HCT116 (cell line): ENCODE measurements at regions not wholly inside any gene's neighbourhood (a gene's known extent, or its start where the extent isn't known, plus 50 kb on each side); places are given as distances from the start of the nearest gene placed in this dataset.
"Not testable (repeated sequence)": the region's sequence is repeated elsewhere in the genome, so short reads cannot be mapped to it uniquely, and the experiment has no call there.

Experiments used
- ATAC-seq: fragments of 200-7000 bp; cut with Tn5 transposase; 2 replicates; pipeline ENCODE4 v1.9.1; 2020; ENCODE audit warnings: mild to moderate bottlenecking, moderate library complexity
- BruUV-seq: library from RNA; stranded (reverse); fragments of 400-500 nt; replicated peaks from 2 replicates; lab custom pipeline; 2021; lab: Mats Ljungman, UMichigan
- CTCF ChIA-PET: fragments of 300-600 bp; sonication (Branson Sonifier 250); formaldehyde crosslinking; loops from one replicate; lab custom pipeline; 2021; ENCODE audit warnings: antibody characterized with exemption; lab: Charles Lee
- POLR2A ChIA-PET: fragments of 300-600, 350-600 bp; sonication (Branson Sonifier 250); formaldehyde crosslinking; loops from one replicate; lab custom pipeline; 2021; ENCODE audit warnings: antibody characterized with exemption; lab: Charles Lee
- RAD21 ChIA-PET, 2 experiments: fragments of 300-600 bp; sonication (Branson Sonifier 250); formaldehyde crosslinking; loops; one replicate each; lab custom pipeline; 2023; ENCODE audit warnings: low total read pairs in 2 of 2; ENCODE audit not compliant: uncharacterized antibody in 2 of 2, unreplicated experiment in 2 of 2, low non-redundant PET in 1 of 2; lab: Charles Lee
- DNase-seq: peaks from one replicate; pipeline ENCODE4 v3.0.0-alpha.2; 2010; ENCODE audit warnings: low read depth, low spot score
- H2AFZ ChIP-seq: fragments of 200-600 bp; shearing (Covaris generic), sonication (generic); 2 replicates; pipeline ENCODE4 v1.6.1; 2017; ENCODE audit warnings: low read depth, mixed run types, mixed read lengths, antibody characterized with exemption, low read length; ENCODE audit not compliant: poor library complexity, severe bottlenecking
- H3K27ac ChIP-seq: 2 replicates; pipeline ENCODE4 v1.5.1; 2012; ENCODE audit warnings: low read depth, low read length
- H3K27me3 ChIP-seq: fragments of 200-600 bp; sonication (generic); 2 replicates; pipeline ENCODE4 v1.6.1; 2016; ENCODE audit warnings: mixed run types, low read length, mixed read lengths; ENCODE audit not compliant: insufficient read depth
- H3K36me3 ChIP-seq, 2 experiments: fragments of 200-500 bp in 1 of 2; fragments of 200-600 bp in 1 of 2; sonication (Bioruptor generic) in 1 of 2; sonication (generic) in 1 of 2; 2 replicates each; pipeline versions ENCODE4 v1.5.1 to v1.6.1; 2014 to 2016; ENCODE audit warnings: low read length in 2 of 2, inconsistent platforms in 1 of 2, mixed read lengths in 1 of 2, mixed run types in 1 of 2; ENCODE audit not compliant: insufficient read depth in 2 of 2, control insufficient read depth in 1 of 2
- H3K4me1 ChIP-seq, 2 experiments: fragments of 200-600 bp in 1 of 2; sonication (generic) in 1 of 2; 2 replicates each; pipeline versions ENCODE4 v1.5.1 to v1.6.1; 2012 to 2017; ENCODE audit warnings: low read length in 2 of 2, inconsistent platforms in 1 of 2, mild to moderate bottlenecking in 1 of 2, mixed read lengths in 1 of 2, mixed run types in 1 of 2, moderate library complexity in 1 of 2; ENCODE audit not compliant: insufficient read depth in 2 of 2, control insufficient read depth in 1 of 2
- H3K4me2 ChIP-seq: fragments of 200-600 bp; sonication (generic); 2 replicates; pipeline ENCODE4 v1.6.1; 2017; ENCODE audit warnings: mixed run types, low read length, mixed read lengths
- H3K4me3 ChIP-seq, 2 experiments: fragments of 200-600 bp in 1 of 2; sonication (generic) in 1 of 2; replicated peaks in 1 of 2; 2 replicates each; pipeline ENCODE4 v1.5.1; 2011 to 2016; ENCODE audit warnings: low read length in 2 of 2, control low read depth in 1 of 2, low read depth in 1 of 2, mild to moderate bottlenecking in 1 of 2, mixed read lengths in 1 of 2, mixed run types in 1 of 2
- H3K79me2 ChIP-seq: fragments of 200-600 bp; sonication (generic); 2 replicates; pipeline ENCODE4 v1.6.1; 2017; ENCODE audit warnings: mild to moderate bottlenecking, mixed run types, low read length, moderate library complexity, mixed read lengths; ENCODE audit not compliant: insufficient read depth
- H3K9ac ChIP-seq: fragments of 200-600 bp; sonication (generic); 2 replicates; pipeline ENCODE4 v1.6.1; 2016; ENCODE audit warnings: low read length, mixed read lengths
- H3K9me2 ChIP-seq: fragments of 200-600 bp; sonication (generic), shearing (Covaris generic); 2 replicates; pipeline ENCODE4 v1.6.1; 2017; ENCODE audit warnings: mixed run types, mild to moderate bottlenecking, moderate library complexity; ENCODE audit not compliant: insufficient read depth
- H3K9me3 ChIP-seq, 2 experiments: fragments of 200-500 bp in 1 of 2; fragments of 200-600 bp in 1 of 2; sonication (Bioruptor generic) in 1 of 2; sonication (generic) in 1 of 2; 2 replicates each; pipeline ENCODE4 v1.6.1; 2014 to 2017; ENCODE audit warnings: low read length in 2 of 2, mixed read lengths in 2 of 2, inconsistent platforms in 1 of 2, low read depth in 1 of 2, mild to moderate bottlenecking in 1 of 2, mixed run types in 1 of 2, moderate library complexity in 1 of 2; ENCODE audit not compliant: control insufficient read depth in 1 of 2, insufficient read depth in 1 of 2
- H4K20me1 ChIP-seq: fragments of 200-600 bp; sonication (generic), shearing (Covaris generic); 2 replicates; pipeline ENCODE4 v1.6.1; 2017; ENCODE audit warnings: mixed run types, mild to moderate bottlenecking, moderate library complexity; ENCODE audit not compliant: insufficient read depth
- intact Hi-C: fragments of 100-400 bp; cut with micrococcal nuclease; formaldehyde crosslinking; loops from 2 replicates; pipeline ENCODE4 v1.10.0; 2022

DNA sequence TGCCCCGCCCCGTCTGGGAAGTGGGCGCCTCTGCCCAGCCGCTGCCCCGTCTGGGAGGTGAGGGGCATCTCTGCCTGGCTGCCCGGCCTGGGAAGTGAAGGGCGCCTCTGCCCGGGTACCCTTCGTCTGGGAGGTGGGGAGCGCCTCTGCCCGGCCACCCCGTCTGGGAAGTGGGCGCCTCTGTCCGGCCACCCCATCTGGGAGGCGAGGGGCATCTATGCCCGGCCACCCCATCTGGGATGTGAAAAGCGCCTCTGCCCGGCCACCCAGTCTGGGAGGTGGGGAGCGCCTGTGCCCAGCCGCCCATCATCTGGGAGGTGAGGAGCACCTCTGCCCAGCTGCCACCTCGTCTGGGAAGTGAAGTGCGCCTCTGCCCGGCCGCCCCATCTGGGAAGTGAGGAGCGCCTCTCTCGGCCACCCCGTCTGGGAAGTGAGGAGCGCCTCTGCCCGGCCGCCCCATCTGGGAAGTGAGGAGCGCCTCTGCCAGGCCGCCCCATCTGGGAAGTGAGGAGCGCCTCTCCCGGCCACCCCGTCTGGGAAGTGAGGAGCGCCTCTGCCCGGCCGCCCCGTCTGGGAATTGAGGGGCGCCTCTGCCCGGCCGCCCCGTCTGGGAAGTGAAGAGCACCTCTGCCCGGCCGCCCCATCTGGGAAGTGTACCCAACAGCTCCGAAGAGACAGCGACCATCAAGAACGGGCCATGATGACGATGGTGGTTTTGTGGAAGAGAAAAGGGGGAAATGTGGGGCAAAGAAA is 58.3 kb upstream of the PARP8 start:
- BruUV-seq, DNase-seq, RAD21 ChIA-PET, CTCF ChIA-PET, H3K9me3 ChIP-seq, intact Hi-C loops, H4K20me1 ChIP-seq, H3K27ac ChIP-seq, H3K27me3 ChIP-seq, H3K9ac ChIP-seq, POLR2A ChIA-PET, H3K4me2 ChIP-seq, H3K4me1 ChIP-seq, H3K36me3 ChIP-seq, ATAC-seq, H3K9me2 ChIP-seq, H2AFZ ChIP-seq, H3K79me2 ChIP-seq, H3K4me3 ChIP-seq: not testable (repeated sequence)

DNA sequence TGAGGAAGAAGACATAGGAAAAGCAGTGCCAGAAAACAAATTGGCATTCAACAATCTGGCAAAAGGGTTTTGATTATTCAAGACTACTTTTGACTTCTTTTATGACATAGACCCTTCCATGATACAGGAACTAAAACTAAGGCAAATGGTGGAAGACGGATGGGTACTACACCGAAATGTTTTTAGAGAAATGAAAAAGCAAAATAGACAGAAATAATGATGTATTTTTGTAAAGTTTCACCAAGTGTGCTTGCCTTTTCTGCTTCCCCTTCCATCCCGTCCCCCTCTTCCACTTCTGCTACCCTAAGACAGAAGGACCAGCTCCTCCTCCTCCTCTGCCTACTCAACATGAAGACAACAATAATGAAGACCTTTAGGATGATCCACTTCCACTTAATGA is 53.4 kb upstream of the PARP8 start:
- H3K4me3 ChIP-seq, POLR2A ChIA-PET: not testable (repeated sequence)

More for the DNA sequence above, 53.4 kb upstream of the PARP8 start:
- RAD21 ChIA-PET, H3K4me2 ChIP-seq, H2AFZ ChIP-seq, H3K4me1 ChIP-seq, H3K27me3 ChIP-seq, H3K9me2 ChIP-seq, intact Hi-C loops, H4K20me1 ChIP-seq, CTCF ChIA-PET, BruUV-seq, ATAC-seq, H3K9ac ChIP-seq, H3K9me3 ChIP-seq, H3K36me3 ChIP-seq, H3K27ac ChIP-seq, H3K79me2 ChIP-seq, DNase-seq: not testable (repeated sequence)
